ENCODE measurements at regions not wholly inside any gene's neighbourhood (a gene's known extent, or its start where the extent isn't known, plus 50 kb on each side); places are given as distances from the start of the nearest gene placed in this dataset.
A peak's percentile ranks its signal among the peaks of the same experiment; 100 is the strongest.

DNA sequence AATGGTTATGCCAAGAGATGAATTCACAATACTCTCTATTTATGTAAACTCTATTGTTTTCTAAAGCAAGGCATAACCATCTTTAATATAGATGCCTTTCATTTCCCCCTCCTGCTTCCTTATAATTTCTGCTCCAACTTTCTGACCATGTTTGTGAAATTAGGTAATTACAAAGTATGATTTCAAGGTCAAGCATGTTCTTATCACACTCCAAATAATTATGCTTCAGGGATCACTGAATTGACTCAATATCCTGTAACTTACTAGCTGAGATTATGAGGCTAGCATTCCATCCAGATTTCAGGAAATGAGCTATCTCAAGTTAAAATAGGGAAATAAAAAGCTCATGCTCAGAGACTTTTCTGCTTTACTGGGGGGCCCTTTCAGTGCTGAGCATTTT lies 655.9 kb upstream of the IGFBP3 start:
- no peak overlapping the region for H3K4me3 Mint-ChIP-seq (ENCODE audit: unreplicated experiment)
- no peaks in the 10 kb centered on the region for H3K27me3 Mint-ChIP-seq (ENCODE audit: unreplicated experiment)
- peaks cover 26% of the 10 kb centered on the region for H3K9me3 Mint-ChIP-seq (ENCODE audit: unreplicated experiment)
- peak overlapping the region; percentile 63 for H3K27ac Mint-ChIP-seq (ENCODE audit: unreplicated experiment)
- H3K4me1 Mint-ChIP-seq (ENCODE audit: unreplicated experiment), result peaks cover 44% of the 10 kb centered on the region
- no peak for DNase-seq (ENCODE audit: extremely low spot score, unreplicated experiment)
- peaks cover 2% of the 10 kb centered on the region for H3K36me3 Mint-ChIP-seq (ENCODE audit: unreplicated experiment)
- TF ChIP-seq, protein P1, sequence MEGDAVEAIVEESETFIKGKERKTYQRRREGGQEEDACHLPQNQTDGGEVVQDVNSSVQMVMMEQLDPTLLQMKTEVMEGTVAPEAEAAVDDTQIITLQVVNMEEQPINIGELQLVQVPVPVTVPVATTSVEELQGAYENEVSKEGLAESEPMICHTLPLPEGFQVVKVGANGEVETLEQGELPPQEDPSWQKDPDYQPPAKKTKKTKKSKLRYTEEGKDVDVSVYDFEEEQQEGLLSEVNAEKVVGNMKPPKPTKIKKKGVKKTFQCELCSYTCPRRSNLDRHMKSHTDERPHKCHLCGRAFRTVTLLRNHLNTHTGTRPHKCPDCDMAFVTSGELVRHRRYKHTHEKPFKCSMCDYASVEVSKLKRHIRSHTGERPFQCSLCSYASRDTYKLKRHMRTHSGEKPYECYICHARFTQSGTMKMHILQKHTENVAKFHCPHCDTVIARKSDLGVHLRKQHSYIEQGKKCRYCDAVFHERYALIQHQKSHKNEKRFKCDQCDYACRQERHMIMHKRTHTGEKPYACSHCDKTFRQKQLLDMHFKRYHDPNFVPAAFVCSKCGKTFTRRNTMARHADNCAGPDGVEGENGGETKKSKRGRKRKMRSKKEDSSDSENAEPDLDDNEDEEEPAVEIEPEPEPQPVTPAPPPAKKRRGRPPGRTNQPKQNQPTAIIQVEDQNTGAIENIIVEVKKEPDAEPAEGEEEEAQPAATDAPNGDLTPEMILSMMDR (IDR thresholded peaks at IDR 0.05), result no peak

DNA sequence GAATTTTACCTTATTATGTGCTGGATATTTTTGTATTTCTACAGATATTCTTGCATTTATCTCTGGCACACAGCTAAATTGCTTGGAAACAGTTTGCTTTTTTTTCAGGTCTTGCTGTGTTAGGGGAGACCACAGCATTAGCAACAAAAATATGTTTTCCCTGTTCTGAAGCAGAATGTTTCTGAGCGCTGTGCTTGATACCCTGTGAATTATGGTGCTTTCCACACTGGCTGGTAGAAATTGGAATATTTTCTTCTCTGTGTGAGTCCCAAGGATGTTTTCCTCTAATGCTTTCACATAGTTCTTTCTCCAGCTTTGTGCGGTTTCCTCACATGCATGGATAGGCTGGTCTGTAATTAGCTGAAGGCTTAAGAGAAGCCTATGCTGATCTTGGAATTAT lies 651.6 kb upstream of the IGFBP3 start:
- TF ChIP-seq, protein P1 (IDR thresholded peaks at IDR 0.05), result no peak
- Mint-ChIP-seq H3K36me3 (ENCODE audit: unreplicated experiment) (peaks cover 2% of the 10 kb centered on the region), H3K9me3 (ENCODE audit: unreplicated experiment) (peaks cover 27% of the 10 kb centered on the region), H3K27me3 (ENCODE audit: unreplicated experiment) (no peaks in the 10 kb centered on the region), H3K27ac (ENCODE audit: unreplicated experiment) (peak overlapping the region; percentile 54), H3K4me1 (ENCODE audit: unreplicated experiment) (peaks cover 33% of the 10 kb centered on the region), H3K4me3 (ENCODE audit: unreplicated experiment) (no peak overlapping the region)
- no peak for DNase-seq (ENCODE audit: extremely low spot score, unreplicated experiment)

DNA sequence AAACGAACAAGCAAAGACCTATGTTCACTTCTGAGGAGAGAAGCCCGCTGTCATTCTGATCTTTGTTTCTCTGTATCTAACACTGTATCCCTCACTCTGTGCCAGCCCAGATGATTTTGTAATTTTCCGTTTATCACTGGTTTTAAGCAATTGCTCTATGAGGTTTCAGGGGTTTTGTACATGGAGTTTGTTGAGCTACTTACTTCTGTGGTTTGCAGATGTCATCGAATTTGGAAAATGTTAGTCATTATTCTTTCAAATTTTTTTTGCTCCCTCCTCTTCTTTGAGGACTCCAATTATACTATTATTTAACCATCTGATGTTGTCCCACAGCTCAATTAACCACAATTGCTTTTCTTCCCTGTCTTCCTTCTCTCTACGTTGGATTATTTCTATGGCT lies 650.9 kb upstream of the IGFBP3 start:
- H3K27me3 Mint-ChIP-seq (ENCODE audit: unreplicated experiment), result no peaks in the 10 kb centered on the region
- peaks cover 31% of the 10 kb centered on the region for H3K4me1 Mint-ChIP-seq (ENCODE audit: unreplicated experiment)
- no peak for DNase-seq (ENCODE audit: extremely low spot score, unreplicated experiment)
- TF ChIP-seq, protein P1 (IDR thresholded peaks at IDR 0.05), result no peak
- H3K4me3 Mint-ChIP-seq (ENCODE audit: unreplicated experiment), result no peak overlapping the region
- peaks cover 25% of the 10 kb centered on the region for H3K9me3 Mint-ChIP-seq (ENCODE audit: unreplicated experiment)
- peaks cover 2% of the 10 kb centered on the region for H3K36me3 Mint-ChIP-seq (ENCODE audit: unreplicated experiment)
- H3K27ac Mint-ChIP-seq (ENCODE audit: unreplicated experiment), result no peak overlapping the region

DNA sequence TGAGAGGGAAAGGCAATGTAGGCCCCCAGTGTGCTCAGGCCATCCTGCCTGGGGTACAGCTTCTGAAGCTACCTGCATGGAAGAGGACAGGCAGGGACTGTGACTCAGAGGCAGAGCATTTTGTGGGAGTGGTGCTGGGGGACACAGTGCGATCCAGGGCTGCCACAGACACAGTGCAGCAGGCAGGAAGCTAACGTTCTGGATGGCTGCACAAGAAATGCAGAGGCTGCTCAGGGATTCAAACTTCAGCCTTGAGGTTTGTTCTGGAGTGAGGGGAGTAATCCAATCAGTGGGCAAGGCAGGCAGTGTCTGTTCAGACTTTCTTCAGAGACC lies 648.0 kb upstream of the IGFBP3 start:
- Mint-ChIP-seq H3K4me3 (ENCODE audit: unreplicated experiment) (no peak overlapping the region), H3K4me1 (ENCODE audit: unreplicated experiment) (peaks cover 49% of the 10 kb centered on the region), H3K27ac (ENCODE audit: unreplicated experiment) (peak overlapping the region; percentile 54), H3K36me3 (ENCODE audit: unreplicated experiment) (peaks cover 2% of the 10 kb centered on the region), H3K9me3 (ENCODE audit: unreplicated experiment) (peaks cover 8% of the 10 kb centered on the region), H3K27me3 (ENCODE audit: unreplicated experiment) (no peaks in the 10 kb centered on the region)
- DNase-seq (ENCODE audit: extremely low spot score, unreplicated experiment), result no peak
- TF ChIP-seq, protein P1 (IDR thresholded peaks at IDR 0.05), result no peak

GRCh38 chr7:46568420-46569132 lies 647.5 kb upstream of the IGFBP3 start:
- no peaks in the 10 kb centered on the region for H3K27me3 Mint-ChIP-seq (ENCODE audit: unreplicated experiment)
- DNase-seq (ENCODE audit: extremely low spot score, unreplicated experiment), result no peak
- peaks cover 8% of the 10 kb centered on the region for H3K9me3 Mint-ChIP-seq (ENCODE audit: unreplicated experiment)
- peaks cover 2% of the 10 kb centered on the region for H3K36me3 Mint-ChIP-seq (ENCODE audit: unreplicated experiment)
- TF ChIP-seq, protein P1 (IDR thresholded peaks at IDR 0.05), result no peak
- no peak overlapping the region for H3K4me3 Mint-ChIP-seq (ENCODE audit: unreplicated experiment)
- H3K4me1 Mint-ChIP-seq (ENCODE audit: unreplicated experiment), result peaks cover 46% of the 10 kb centered on the region
- H3K27ac Mint-ChIP-seq (ENCODE audit: unreplicated experiment), result peak overlapping the region; percentile 54
